Esophagus squamous epithelium (tissue), 5 donors: ENCODE measurements at regions not wholly inside any gene's neighbourhood (a gene's known extent, or its start where the extent isn't known, plus 50 kb on each side); places are given as distances from the start of the nearest gene placed in this dataset.

Experiments used
- DNase-seq: peaks from one replicate; lab custom pipeline; 2025; lab: John Stamatoyannopoulos, UW
- H3K27ac ChIP-seq, 4 donors: fragments of 200-600 bp; sonication (generic); one replicate each; pipeline ENCODE4 v1.5.1; 2016 to 2019; ENCODE audit warnings: mild to moderate bottlenecking in 1 of 4
- H3K27me3 ChIP-seq, 4 donors: fragments of 200-600 bp; sonication (generic); 1 replicate in 3 of 4; 2 replicates in 1 of 4; pipeline versions ENCODE4 v1.5.1 to v1.6.0; 2017 to 2021; ENCODE audit warnings: antibody characterized with exemption in 1 of 4
- H3K36me3 ChIP-seq, 3 donors: fragments of 200-600 bp; sonication (generic); one replicate each; pipeline ENCODE4 v1.5.1; 2016 to 2019
- H3K4me1 ChIP-seq, 3 donors: fragments of 200-600 bp; sonication (generic); one replicate each; pipeline ENCODE4 v1.5.1; 2017 to 2019
- H3K4me3 ChIP-seq, 4 donors: fragments of 200-600 bp; sonication (generic); 1 replicate in 3 of 4; 2 replicates in 1 of 4; pipeline ENCODE4 v1.5.1; 2016 to 2019; ENCODE audit warnings: mild to moderate bottlenecking in 2 of 4, moderate library complexity in 1 of 4
- H3K9me3 ChIP-seq, 3 donors: fragments of 200-600 bp; sonication (generic); one replicate each; pipeline ENCODE4 v1.5.1; 2016 to 2019
- CTCF ChIP-seq, 6 experiments: fragments of 450-650 bp in 4 of 6; fragments of 200-600 bp in 2 of 6; sonication (generic) in 2 of 6; IDR thresholded peaks; one replicate each; pipeline ENCODE4 v1.5.1; 2016 to 2019; ENCODE audit warnings: antibody characterized with exemption in 6 of 6, mild to moderate bottlenecking in 4 of 6, moderate library complexity in 4 of 6
- POLR2A ChIP-seq, 4 donors: fragments of 450-650 bp; IDR thresholded peaks; one replicate each; pipeline ENCODE4 v1.6.1; 2017; ENCODE audit warnings: antibody characterized with exemption in 4 of 4, mild to moderate bottlenecking in 4 of 4, moderate library complexity in 3 of 4
- WGBS, 2 donors: methylation state at CpG; one replicate each; pipeline ENCODE4 v1.1.5; 2018; 5-methylcytosine and 5-hydroxymethylcytosine counted together
- intact Hi-C: fragments of 100-400 bp; cut with DNase I; formaldehyde crosslinking; loops from one replicate; pipeline ENCODE4 v1.15.0; 2022
- donor health status: DM: yes; HTN: yes; CAD: no.

GRCh38 chr1:222930070-222930469 is 115.2 kb downstream of the DISP1 start:
- no peak for DNase-seq
- H3K9me3 ChIP-seq: no peaks in the 10 kb centered on the region
- H3K36me3 ChIP-seq: no peaks in the 10 kb centered on the region
- intact Hi-C loops: no loop called here
- H3K4me3 ChIP-seq: no peak overlapping the region
- H3K27ac ChIP-seq: no peak overlapping the region
- TF ChIP-seq CTCF (IDR thresholded peaks at IDR 0.05) (no peak), POLR2A (IDR thresholded peaks at IDR 0.05) (no peak)
- peaks cover 0 to 54% (median 0%) of the 10 kb centered on the region in 3 donors for H3K4me1 ChIP-seq
- H3K27me3 ChIP-seq: no peaks in the 10 kb centered on the region

- H3K27ac ChIP-seq: no peak overlapping the region
- intact Hi-C loops: no loop called here
- H3K27me3 ChIP-seq: no peaks in the 10 kb centered on the region
- WGBS, 2 donors: 86 to 88% methylated on average over 1 of the region's 1 CpG
- H3K9me3 ChIP-seq: no peaks in the 10 kb centered on the region
- DNase-seq: no peak
- H3K4me1 ChIP-seq: peaks cover 0 to 54% (median 0%) of the 10 kb centered on the region in 3 donors
- TF ChIP-seq POLR2A (IDR thresholded peaks at IDR 0.05) (no peak), CTCF (IDR thresholded peaks at IDR 0.05) (no peak)
- H3K4me3 ChIP-seq: no peak overlapping the region
- no peaks in the 10 kb centered on the region for H3K36me3 ChIP-seq
Observed at GRCh38 chr1:222931023-222931422, 116.2 kb downstream of the DISP1 start.

- Histone ChIP-seq H3K27me3 (no peaks in the 10 kb centered on the region), H3K27ac (no peak overlapping the region), H3K36me3 (no peaks in the 10 kb centered on the region), H3K4me3 (no peak overlapping the region), H3K4me1 (peaks cover 0 to 32% (median 0%) of the 10 kb centered on the region in 3 donors), H3K9me3 (no peaks in the 10 kb centered on the region)
- DNase-seq: no peak
- intact Hi-C loops: no loop called here
- 89 to 90% methylated on average over 2 of the region's 2 CpGs for WGBS, 2 donors
- TF ChIP-seq CTCF (IDR thresholded peaks at IDR 0.05) (no peak), POLR2A (IDR thresholded peaks at IDR 0.05) (no peak)
Observed at GRCh38 chr1:222933273-222933672, 118.4 kb downstream of the DISP1 start.

GRCh38 chr1:222935239-222935900 is 120.5 kb downstream of the DISP1 start:
- Histone ChIP-seq H3K36me3 (no peaks in the 10 kb centered on the region), H3K27me3 (no peaks in the 10 kb centered on the region), H3K4me3 (no peak overlapping the region), H3K9me3 (no peaks in the 10 kb centered on the region), H3K4me1 (peaks cover 0 to 12% (median 0%) of the 10 kb centered on the region in 3 donors), H3K27ac (no peak overlapping the region)
- DNase-seq: no peak
- no peak for TF ChIP-seq CTCF (IDR thresholded peaks at IDR 0.05)
- no peak for TF ChIP-seq POLR2A (IDR thresholded peaks at IDR 0.05)
- intact Hi-C loops: no loop called here
- WGBS, 2 donors: 93 to 97% methylated on average over 3 of the region's 3 CpGs

- Histone ChIP-seq H3K9me3 (no peaks in the 10 kb centered on the region), H3K4me3 (no peak overlapping the region), H3K27me3 (no peaks in the 10 kb centered on the region), H3K36me3 (no peaks in the 10 kb centered on the region), H3K4me1 (peaks cover 0 to 6% (median 0%) of the 10 kb centered on the region in 3 donors), H3K27ac (no peak overlapping the region)
- 92 to 93% methylated on average over 2 of the region's 2 CpGs for WGBS, 2 donors
- TF ChIP-seq CTCF (IDR thresholded peaks at IDR 0.05) (no peak), POLR2A (IDR thresholded peaks at IDR 0.05) (no peak)
- DNase-seq: no peak
- intact Hi-C loops: no loop called here
Observed at GRCh38 chr1:222936042-222936441, 121.2 kb downstream of the DISP1 start.
